ENCODE measurements at regions not wholly inside any gene's neighbourhood (a gene's known extent, or its start where the extent isn't known, plus 50 kb on each side); places are given as distances from the start of the nearest gene placed in this dataset.

DNA sequence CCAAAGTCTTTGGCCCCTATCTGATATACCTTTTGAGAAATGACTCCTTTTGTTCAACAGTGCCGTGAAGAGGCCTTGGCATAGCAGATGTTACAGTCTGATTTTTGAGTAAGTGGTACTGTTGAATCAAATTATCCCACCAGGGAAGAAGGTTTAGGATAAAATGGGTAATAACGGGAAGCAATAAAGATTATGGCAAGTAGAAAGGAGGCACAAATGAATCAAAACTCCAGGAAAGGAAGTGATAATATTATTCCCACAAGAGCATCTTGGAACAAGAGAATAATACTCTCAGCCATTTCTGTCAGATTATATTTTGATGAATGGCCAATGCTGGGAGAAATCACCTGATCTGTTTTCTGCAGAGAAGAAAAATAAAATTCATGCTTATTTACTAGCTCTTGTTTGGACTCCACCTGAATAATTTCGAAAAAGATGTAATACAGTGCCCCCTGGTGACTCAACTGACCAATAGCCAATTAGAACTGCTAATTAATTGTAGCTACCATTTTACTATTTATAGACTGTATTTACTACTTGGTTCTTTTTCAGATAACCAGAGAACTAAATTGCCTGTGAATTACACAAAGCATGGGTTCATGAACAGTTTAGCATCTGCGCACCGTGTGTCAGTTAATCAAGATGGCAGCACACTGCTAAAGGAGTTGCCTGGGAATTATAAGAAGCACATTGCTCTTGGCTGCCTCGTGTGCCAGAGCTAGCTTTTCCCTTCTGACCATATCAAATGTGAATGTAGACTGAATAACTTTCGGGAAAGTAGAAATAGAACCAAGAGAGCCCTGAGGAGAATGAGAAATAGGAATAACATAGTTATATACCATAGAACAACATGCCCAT is 78.5 kb upstream of the TRDN start:
- H3K4me2 ChIP-seq (ENCODE audit: control insufficient read depth, insufficient read depth) = no peak overlapping the region
- ChIA-PET CTCF (interaction anchor here (0.5 to 5.5 kb wide), 57 partner anchors 8 to 985 kb away, joined by 3 to 103 read pairs (median 4); no protein-coding TSS in a partner anchor), POLR2A (no interaction called here), SMC1A (ENCODE audit: uncharacterized antibody, unreplicated experiment) (interaction anchor here (0.5 to 3.7 kb wide), 41 partner anchors 9 to 846 kb away, joined by 3 to 71 read pairs (median 4); no protein-coding TSS in a partner anchor), RAD21 (ENCODE audit: unreplicated experiment) (interaction anchor here (0.7 to 3.3 kb wide), 40 partner anchors 9 to 1223 kb away, joined by 3 to 74 read pairs (median 4); no protein-coding TSS in a partner anchor)
- ATAC-seq (peak; percentile 83), FAIRE-seq (peak; percentile 18), DNase-seq (ENCODE audit: low read depth, low spot score) (no peak)
- H3K27ac ChIP-seq (ENCODE audit: control insufficient read depth, insufficient read depth) = no peak overlapping the region
- H3K9me3 ChIP-seq (replicated peaks; ENCODE audit: control insufficient read depth, insufficient read depth, low read length) = no peaks in the 10 kb centered on the region
- no peaks in the 10 kb centered on the region for H3K36me3 ChIP-seq (ENCODE audit: control insufficient read depth in 2 of 2, insufficient read depth in 2 of 2, low read length in 1 of 2)
- no peaks in the 10 kb centered on the region for H3K27me3 ChIP-seq (replicated peaks in 1 of 2; ENCODE audit: control insufficient read depth in 2 of 2, insufficient read depth in 2 of 2, low read length in 1 of 2)
- H3K4me1 ChIP-seq (ENCODE audit: control insufficient read depth, insufficient read depth, low read length) = no peaks in the 10 kb centered on the region
- BruUV-seq (replicated peaks) = no TSS peak
- H3K4me3 ChIP-seq = no peak overlapping the region
- H3K9ac ChIP-seq (ENCODE audit: control insufficient read depth, insufficient read depth, low read length) = no peak overlapping the region
- intact Hi-C loops (cut with micrococcal nuclease; ENCODE audit: unreplicated experiment) (loop anchor here (1.0 to 10.0 kb wide), 2 partner anchors 299 to 850 kb away; no protein-coding TSS in a partner anchor), in situ Hi-C loops (cut with MboI) (no loop called here)
- no peak overlapping the region for H2AFZ ChIP-seq (ENCODE audit: control insufficient read depth, low read depth, low read length)
- no peaks in the 10 kb centered on the region for H3K79me2 ChIP-seq (ENCODE audit: control insufficient read depth, insufficient read depth, low read length)
- TF ChIP-seq, protein P1, sequence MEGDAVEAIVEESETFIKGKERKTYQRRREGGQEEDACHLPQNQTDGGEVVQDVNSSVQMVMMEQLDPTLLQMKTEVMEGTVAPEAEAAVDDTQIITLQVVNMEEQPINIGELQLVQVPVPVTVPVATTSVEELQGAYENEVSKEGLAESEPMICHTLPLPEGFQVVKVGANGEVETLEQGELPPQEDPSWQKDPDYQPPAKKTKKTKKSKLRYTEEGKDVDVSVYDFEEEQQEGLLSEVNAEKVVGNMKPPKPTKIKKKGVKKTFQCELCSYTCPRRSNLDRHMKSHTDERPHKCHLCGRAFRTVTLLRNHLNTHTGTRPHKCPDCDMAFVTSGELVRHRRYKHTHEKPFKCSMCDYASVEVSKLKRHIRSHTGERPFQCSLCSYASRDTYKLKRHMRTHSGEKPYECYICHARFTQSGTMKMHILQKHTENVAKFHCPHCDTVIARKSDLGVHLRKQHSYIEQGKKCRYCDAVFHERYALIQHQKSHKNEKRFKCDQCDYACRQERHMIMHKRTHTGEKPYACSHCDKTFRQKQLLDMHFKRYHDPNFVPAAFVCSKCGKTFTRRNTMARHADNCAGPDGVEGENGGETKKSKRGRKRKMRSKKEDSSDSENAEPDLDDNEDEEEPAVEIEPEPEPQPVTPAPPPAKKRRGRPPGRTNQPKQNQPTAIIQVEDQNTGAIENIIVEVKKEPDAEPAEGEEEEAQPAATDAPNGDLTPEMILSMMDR (IDR thresholded peaks at IDR 0.05 in 2 of 3, conservative IDR thresholded peaks at IDR 0.05 in 1 of 3; ENCODE audit: control insufficient read depth in 2 of 3, extremely low read depth in 1 of 3, insufficient read depth in 1 of 3, low read depth in 3 of 3, low read length in 3 of 3) = peak; percentile 46 to 57 (median 50); a peak in 5 of 6 replicates
- no peak for TF ChIP-seq TAF1 (IDR thresholded peaks at IDR 0.05; ENCODE audit: borderline replicate concordance, low read depth, low read length)
- TF ChIP-seq, protein P2, sequence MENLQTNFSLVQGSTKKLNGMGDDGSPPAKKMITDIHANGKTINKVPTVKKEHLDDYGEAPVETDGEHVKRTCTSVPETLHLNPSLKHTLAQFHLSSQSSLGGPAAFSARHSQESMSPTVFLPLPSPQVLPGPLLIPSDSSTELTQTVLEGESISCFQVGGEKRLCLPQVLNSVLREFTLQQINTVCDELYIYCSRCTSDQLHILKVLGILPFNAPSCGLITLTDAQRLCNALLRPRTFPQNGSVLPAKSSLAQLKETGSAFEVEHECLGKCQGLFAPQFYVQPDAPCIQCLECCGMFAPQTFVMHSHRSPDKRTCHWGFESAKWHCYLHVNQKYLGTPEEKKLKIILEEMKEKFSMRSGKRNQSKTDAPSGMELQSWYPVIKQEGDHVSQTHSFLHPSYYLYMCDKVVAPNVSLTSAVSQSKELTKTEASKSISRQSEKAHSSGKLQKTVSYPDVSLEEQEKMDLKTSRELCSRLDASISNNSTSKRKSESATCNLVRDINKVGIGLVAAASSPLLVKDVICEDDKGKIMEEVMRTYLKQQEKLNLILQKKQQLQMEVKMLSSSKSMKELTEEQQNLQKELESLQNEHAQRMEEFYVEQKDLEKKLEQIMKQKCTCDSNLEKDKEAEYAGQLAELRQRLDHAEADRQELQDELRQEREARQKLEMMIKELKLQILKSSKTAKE (IDR thresholded peaks at IDR 0.05; ENCODE audit: low read depth, poor library complexity, severe bottlenecking) = no peak
- TF ChIP-seq YY1 (IDR thresholded peaks at IDR 0.05; ENCODE audit: low read depth, low read length) = 0 out of 2 replicates have a peak, but pooled peaks have one; percentile 18
- no peak for TF ChIP-seq TCF12 (IDR thresholded peaks at IDR 0.05; ENCODE audit: low read depth, low read length)
- no peak for TF ChIP-seq FOS (IDR thresholded peaks at IDR 0.05; ENCODE audit: borderline replicate concordance, extremely low read depth, insufficient read length)
- peak; percentile 68; the same call in 1 of the 2 replicates for TF ChIP-seq SMC3 (IDR thresholded peaks at IDR 0.05; ENCODE audit: borderline replicate concordance, low read length)
- TF ChIP-seq RAD21 (IDR thresholded peaks at IDR 0.05; ENCODE audit: insufficient read depth, low read depth, low read length) = peak; percentile 74
- no peak for TF ChIP-seq EED (IDR thresholded peaks at IDR 0.05; ENCODE audit: low read depth)
- H4K20me1 ChIP-seq (ENCODE audit: control insufficient read depth, insufficient read depth) = no peaks in the 10 kb centered on the region
- WGBS (ENCODE audit: insufficient coverage, insufficient replicate concordance, low lambda C conversion rate, missing lambda C conversion rate) = 33% methylated on average over 7 of the region's 7 CpGs
